ENCODE measurements at regions not wholly inside any gene's neighbourhood (a gene's known extent, or its start where the extent isn't known, plus 50 kb on each side); places are given as distances from the start of the nearest gene placed in this dataset.

GRCh38 chr20:48342822-48343513, 484.8 kb downstream of the PREX1 start:
- no peaks in the 10 kb centered on the region for H3K36me3 Mint-ChIP-seq (ENCODE audit: low read depth)
- H3K27ac Mint-ChIP-seq: no peak overlapping the region
- H3K4me1 Mint-ChIP-seq (ENCODE audit: low read depth): no peaks in the 10 kb centered on the region
- DNase-seq (ENCODE audit: low spot score): no peak
- peaks cover 3% of the 10 kb centered on the region for H3K27me3 Mint-ChIP-seq (ENCODE audit: insufficient read depth)
- no peak overlapping the region for H3K4me3 Mint-ChIP-seq
- no peaks in the 10 kb centered on the region for H3K9me3 Mint-ChIP-seq
- intact Hi-C loops (cut with micrococcal nuclease): no loop called here

GRCh38 chr20:48340883-48341281, 486.9 kb downstream of the PREX1 start:
- Mint-ChIP-seq H3K4me3 (no peak overlapping the region), H3K9me3 (no peaks in the 10 kb centered on the region), H3K4me1 (ENCODE audit: low read depth) (no peaks in the 10 kb centered on the region), H3K27me3 (ENCODE audit: insufficient read depth) (peaks cover 4% of the 10 kb centered on the region), H3K36me3 (ENCODE audit: low read depth) (no peaks in the 10 kb centered on the region), H3K27ac (no peak overlapping the region)
- intact Hi-C loops (cut with micrococcal nuclease): no loop called here
- DNase-seq (ENCODE audit: low spot score): no peak

DNA sequence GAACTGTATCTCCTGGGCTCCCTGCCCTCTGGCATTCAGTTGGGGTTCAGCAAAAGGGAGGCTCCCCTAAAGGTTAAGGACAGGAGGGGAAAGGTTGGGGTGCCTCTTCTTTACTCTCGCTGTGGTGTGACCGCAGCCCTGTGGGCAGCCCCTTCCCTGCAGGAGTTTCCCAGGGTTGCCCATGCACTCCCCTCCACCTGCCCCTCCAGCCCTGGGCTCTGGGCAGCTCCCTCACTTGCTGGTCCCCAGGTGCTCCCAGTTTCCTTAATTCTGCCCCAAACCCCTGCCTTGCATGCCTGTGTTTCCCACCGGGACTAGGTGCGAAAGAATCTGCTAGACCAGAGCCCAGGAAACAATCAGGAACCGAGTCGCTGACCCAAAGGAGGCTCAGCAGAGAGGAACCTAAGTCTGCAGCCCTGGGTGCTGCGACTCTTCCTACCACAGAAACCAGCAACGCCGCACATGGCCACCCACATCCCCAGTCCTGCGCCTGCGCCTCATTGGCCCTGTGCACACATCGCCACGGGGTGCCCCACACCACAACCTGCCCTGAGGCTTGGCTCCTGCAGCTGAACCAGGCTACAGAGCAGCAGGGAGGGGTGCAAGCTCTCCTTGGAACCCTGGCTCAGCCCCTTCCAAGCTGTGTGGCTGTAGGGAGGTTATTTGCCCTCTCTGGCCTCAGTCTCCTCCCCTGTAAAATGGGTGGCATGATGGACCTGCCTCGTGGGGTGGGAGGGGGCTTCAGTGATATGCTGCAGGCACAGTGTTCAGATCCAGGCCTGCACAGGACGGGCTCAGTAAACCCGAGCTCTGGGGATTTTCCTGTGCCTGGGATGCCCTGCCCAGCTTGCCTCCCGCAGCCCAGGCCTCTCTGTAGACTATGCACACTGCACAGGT, 487.6 kb downstream of the PREX1 start:
- Mint-ChIP-seq H3K27me3 (ENCODE audit: insufficient read depth) (peaks cover 8% of the 10 kb centered on the region), H3K4me1 (ENCODE audit: low read depth) (no peaks in the 10 kb centered on the region), H3K27ac (no peak overlapping the region), H3K4me3 (no peak overlapping the region), H3K36me3 (ENCODE audit: low read depth) (no peaks in the 10 kb centered on the region), H3K9me3 (no peaks in the 10 kb centered on the region)
- DNase-seq (ENCODE audit: low spot score): no peak
- intact Hi-C loops (cut with micrococcal nuclease): no loop called here

- DNase-seq (ENCODE audit: low spot score): no peak
- H3K9me3 Mint-ChIP-seq: no peaks in the 10 kb centered on the region
- H3K27ac Mint-ChIP-seq: no peak overlapping the region
- no peaks in the 10 kb centered on the region for H3K36me3 Mint-ChIP-seq (ENCODE audit: low read depth)
- no peak overlapping the region for H3K4me3 Mint-ChIP-seq
- intact Hi-C loops (cut with micrococcal nuclease): no loop called here
- no peaks in the 10 kb centered on the region for H3K4me1 Mint-ChIP-seq (ENCODE audit: low read depth)
- peaks cover 7% of the 10 kb centered on the region for H3K27me3 Mint-ChIP-seq (ENCODE audit: insufficient read depth)
Measured at GRCh38 chr20:48339190-48339985, 488.4 kb downstream of the PREX1 start.

- no peak overlapping the region for H3K27ac Mint-ChIP-seq
- H3K4me1 Mint-ChIP-seq (ENCODE audit: low read depth): no peaks in the 10 kb centered on the region
- H3K27me3 Mint-ChIP-seq (ENCODE audit: insufficient read depth): peaks cover 5% of the 10 kb centered on the region
- H3K4me3 Mint-ChIP-seq: no peak overlapping the region
- no peaks in the 10 kb centered on the region for H3K36me3 Mint-ChIP-seq (ENCODE audit: low read depth)
- intact Hi-C loops (cut with micrococcal nuclease): no loop called here
- H3K9me3 Mint-ChIP-seq: no peaks in the 10 kb centered on the region
- no peak for DNase-seq (ENCODE audit: low spot score)
Measured at GRCh38 chr20:48338717-48339116, 489.1 kb downstream of the PREX1 start.

DNA sequence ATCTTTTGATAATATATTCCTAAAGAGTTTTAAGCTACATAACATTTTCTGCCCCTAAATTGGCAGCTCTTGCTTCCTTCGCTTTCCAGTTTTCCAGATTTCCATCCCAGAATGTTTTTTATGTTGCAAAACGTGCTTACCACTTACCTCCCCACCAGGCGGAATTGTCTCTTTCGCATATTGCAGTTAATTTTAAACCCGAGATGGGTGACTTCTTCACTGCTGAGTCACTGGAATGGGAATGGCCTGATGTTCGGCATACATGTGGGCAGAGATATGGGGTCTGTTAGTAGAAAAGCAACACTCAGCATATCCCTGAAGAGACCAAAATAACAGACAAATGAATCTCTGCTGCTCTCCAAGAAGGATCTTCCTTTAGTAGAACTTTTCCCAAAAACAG, 491.2 kb downstream of the PREX1 start:
- Mint-ChIP-seq H3K27ac (no peak overlapping the region), H3K27me3 (ENCODE audit: insufficient read depth) (peaks cover 8% of the 10 kb centered on the region), H3K4me1 (ENCODE audit: low read depth) (no peaks in the 10 kb centered on the region), H3K4me3 (no peak overlapping the region), H3K36me3 (ENCODE audit: low read depth) (no peaks in the 10 kb centered on the region), H3K9me3 (no peaks in the 10 kb centered on the region)
- intact Hi-C loops (cut with micrococcal nuclease): no loop called here
- DNase-seq (ENCODE audit: low spot score): no peak

DNA sequence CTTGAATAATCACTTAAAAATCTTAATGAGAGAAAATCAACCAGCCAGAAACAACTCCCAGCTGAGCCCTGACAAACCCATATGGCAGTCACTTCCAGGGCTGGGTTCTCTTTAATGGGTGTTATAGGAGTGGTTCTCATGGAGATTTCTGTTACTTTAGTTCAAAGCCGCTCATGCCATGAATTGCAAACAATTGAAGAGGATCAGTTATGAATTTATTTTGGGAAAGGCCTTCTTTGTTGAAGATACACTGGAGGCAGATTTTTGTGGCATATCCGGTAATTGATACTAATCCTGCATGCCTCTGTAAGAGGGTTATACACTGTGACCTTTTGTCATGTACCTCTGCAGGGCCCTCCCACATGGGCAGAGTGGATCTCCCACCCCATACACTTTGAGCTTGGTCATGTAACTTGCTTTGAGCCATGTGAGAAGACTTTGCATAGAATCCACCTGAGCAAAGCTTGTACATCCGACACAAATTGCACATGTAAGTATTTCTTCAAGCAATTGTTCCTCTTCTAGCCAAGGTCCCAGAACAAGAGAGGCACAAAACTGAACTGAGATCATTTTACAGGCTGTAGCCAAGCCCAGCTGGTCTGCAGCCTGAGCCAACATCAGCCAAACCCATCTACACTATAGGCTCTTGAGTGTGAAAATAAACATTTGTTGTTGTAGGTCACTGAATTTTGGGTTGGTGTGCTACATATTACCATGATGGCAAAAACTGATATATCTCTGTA, 492.3 kb downstream of the PREX1 start:
- H3K27ac Mint-ChIP-seq: no peak overlapping the region
- H3K4me3 Mint-ChIP-seq: no peak overlapping the region
- peaks cover 9% of the 10 kb centered on the region for H3K27me3 Mint-ChIP-seq (ENCODE audit: insufficient read depth)
- intact Hi-C loops (cut with micrococcal nuclease): no loop called here
- H3K36me3 Mint-ChIP-seq (ENCODE audit: low read depth): no peaks in the 10 kb centered on the region
- H3K9me3 Mint-ChIP-seq: no peaks in the 10 kb centered on the region
- no peak for DNase-seq (ENCODE audit: low spot score)
- H3K4me1 Mint-ChIP-seq (ENCODE audit: low read depth): no peaks in the 10 kb centered on the region

GRCh38 chr20:48333707-48334106, 494.1 kb downstream of the PREX1 start:
- H3K4me3 Mint-ChIP-seq: no peak overlapping the region
- intact Hi-C loops (cut with micrococcal nuclease): no loop called here
- no peaks in the 10 kb centered on the region for H3K4me1 Mint-ChIP-seq (ENCODE audit: low read depth)
- H3K9me3 Mint-ChIP-seq: no peaks in the 10 kb centered on the region
- H3K27me3 Mint-ChIP-seq (ENCODE audit: insufficient read depth): peaks cover 9% of the 10 kb centered on the region
- DNase-seq (ENCODE audit: low spot score): no peak
- no peak overlapping the region for H3K27ac Mint-ChIP-seq
- no peaks in the 10 kb centered on the region for H3K36me3 Mint-ChIP-seq (ENCODE audit: low read depth)

DNA sequence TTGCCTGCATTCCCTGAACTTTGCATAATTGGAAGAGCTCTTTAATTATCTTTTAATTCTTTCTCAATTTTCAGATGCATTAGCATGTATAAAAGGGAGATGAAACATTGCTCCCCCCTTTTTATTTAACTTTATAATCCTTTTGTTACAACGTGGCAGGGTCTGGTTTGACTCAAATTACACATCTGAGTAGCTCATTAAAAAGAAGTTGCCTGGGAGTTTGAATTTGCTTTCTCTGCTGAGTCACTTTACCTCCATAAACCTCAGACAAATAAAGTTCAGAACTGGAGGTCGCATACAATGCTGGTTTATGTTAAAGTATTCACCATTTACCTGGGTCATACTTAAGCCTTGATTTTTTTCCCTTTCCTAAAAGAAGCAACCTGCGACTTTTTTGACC, 495.2 kb downstream of the PREX1 start:
- Mint-ChIP-seq H3K4me1 (ENCODE audit: low read depth) (no peaks in the 10 kb centered on the region), H3K36me3 (ENCODE audit: low read depth) (no peaks in the 10 kb centered on the region), H3K9me3 (no peaks in the 10 kb centered on the region), H3K27me3 (ENCODE audit: insufficient read depth) (peaks cover 9% of the 10 kb centered on the region), H3K4me3 (no peak overlapping the region), H3K27ac (no peak overlapping the region)
- intact Hi-C loops (cut with micrococcal nuclease): no loop called here
- no peak for DNase-seq (ENCODE audit: low spot score)

GRCh38 chr20:48331518-48332286, 496.1 kb downstream of the PREX1 start:
- DNase-seq (ENCODE audit: low spot score): no peak
- H3K4me1 Mint-ChIP-seq (ENCODE audit: low read depth): no peaks in the 10 kb centered on the region
- no peak overlapping the region for H3K27ac Mint-ChIP-seq
- H3K9me3 Mint-ChIP-seq: no peaks in the 10 kb centered on the region
- H3K36me3 Mint-ChIP-seq (ENCODE audit: low read depth): no peaks in the 10 kb centered on the region
- H3K4me3 Mint-ChIP-seq: no peak overlapping the region
- H3K27me3 Mint-ChIP-seq (ENCODE audit: insufficient read depth): peaks cover 9% of the 10 kb centered on the region
- intact Hi-C loops (cut with micrococcal nuclease): no loop called here

GRCh38 chr20:48329676-48330664, 497.8 kb downstream of the PREX1 start:
- no peak overlapping the region for H3K4me3 Mint-ChIP-seq
- no peaks in the 10 kb centered on the region for H3K9me3 Mint-ChIP-seq
- H3K4me1 Mint-ChIP-seq (ENCODE audit: low read depth): no peaks in the 10 kb centered on the region
- no peak overlapping the region for H3K27ac Mint-ChIP-seq
- H3K36me3 Mint-ChIP-seq (ENCODE audit: low read depth): no peaks in the 10 kb centered on the region
- intact Hi-C loops (cut with micrococcal nuclease): no loop called here
- peaks cover 4% of the 10 kb centered on the region for H3K27me3 Mint-ChIP-seq (ENCODE audit: insufficient read depth)
- no peak for DNase-seq (ENCODE audit: low spot score)
